ENCODE measurements at regions not wholly inside any gene's neighbourhood (a gene's known extent, or its start where the extent isn't known, plus 50 kb on each side); places are given as distances from the start of the nearest gene placed in this dataset.

DNA sequence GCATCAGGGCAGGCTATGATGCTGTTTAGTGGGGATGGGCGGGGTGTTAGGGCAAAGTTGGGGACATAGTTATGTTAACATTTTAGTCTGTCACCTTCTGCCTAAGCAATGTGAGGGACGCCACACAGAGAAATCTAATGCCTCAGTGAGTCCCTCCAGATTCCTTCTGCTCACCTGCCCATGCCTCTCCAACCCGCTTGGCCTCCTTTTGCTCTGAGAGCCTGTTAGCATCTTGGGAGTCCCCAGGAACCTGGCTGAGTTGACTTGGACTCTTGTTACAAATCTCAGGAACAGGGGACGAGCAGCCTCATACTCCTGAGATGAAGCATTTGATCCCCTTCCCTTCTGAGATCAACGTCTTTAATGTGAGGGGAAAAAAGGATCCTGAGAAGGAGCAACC, 336.8 kb downstream of the CCSER2 start:
- Mint-ChIP-seq H3K27me3 (ENCODE audit: low read depth) (peaks cover 1% of the 10 kb centered on the region; the same call in 1 of the 2 replicates), H3K9me3 (no peaks in the 10 kb centered on the region), H3K36me3 (ENCODE audit: insufficient read depth in 1 of 3, low read depth in 3 of 3) (no peaks in the 10 kb centered on the region), H3K4me1 (peaks cover 6 to 10% of the 10 kb centered on the region in 2 experiments), H3K27ac (no peak overlapping the region), H3K4me3 (no peak overlapping the region)
- H3K4me1 ChIP-seq (ENCODE audit: insufficient read depth, low read length): peaks cover 4% of the 10 kb centered on the region
- no peaks in the 10 kb centered on the region for H3K9me3 ChIP-seq (ENCODE audit: control insufficient read depth, low read depth, low read length)
- no peak overlapping the region for H3K4ac ChIP-seq (ENCODE audit: low read depth, low read length)
- no peak for DNase-seq
- no peaks in the 10 kb centered on the region for H3K23me2 ChIP-seq (ENCODE audit: insufficient read length, low read depth, low read length, poor library complexity, severe bottlenecking)
- no peak overlapping the region for H2BK15ac ChIP-seq (ENCODE audit: low read depth, low read length)
- H3K9ac ChIP-seq (ENCODE audit: extremely low read depth, insufficient read length, low read length): no peak overlapping the region
- H3K27ac ChIP-seq (ENCODE audit: insufficient read length, low read depth, low read length): no peak overlapping the region
- no peak overlapping the region for H3T11ph ChIP-seq (ENCODE audit: low read length)
- no peak overlapping the region for H3K56ac ChIP-seq (ENCODE audit: insufficient read length, low read depth, low read length)
- no CpG with 5 or more reads among the region's 5 CpGs for WGBS (ENCODE audit: extremely low coverage, insufficient read length, low lambda C conversion rate)
- no peak overlapping the region for H4K91ac ChIP-seq (ENCODE audit: insufficient read length, low read depth, low read length)
- no peak overlapping the region for H3K4me2 ChIP-seq (ENCODE audit: insufficient read depth, insufficient read length, low read length)
- H3K27me3 ChIP-seq (ENCODE audit: insufficient read depth, low read length): no peaks in the 10 kb centered on the region
- no peaks in the 10 kb centered on the region for H4K20me1 ChIP-seq (ENCODE audit: control insufficient read depth, insufficient read depth, insufficient read length)
- H4K5ac ChIP-seq (ENCODE audit: insufficient read length, low read depth, low read length): no peak overlapping the region
- no peak overlapping the region for H3K18ac ChIP-seq (ENCODE audit: insufficient read length, low read depth, low read length)
- H3K23ac ChIP-seq (ENCODE audit: insufficient read length, low read depth, low read length): no peak overlapping the region
- H2BK12ac ChIP-seq (ENCODE audit: insufficient read length, low read depth, low read length): no peak overlapping the region
- no peak overlapping the region for H2BK120ac ChIP-seq (ENCODE audit: low read depth, low read length, poor library complexity, severe bottlenecking)
- H3K14ac ChIP-seq (ENCODE audit: insufficient read depth, low read length): no peak overlapping the region
- no peak overlapping the region for H4K8ac ChIP-seq (replicated peaks; ENCODE audit: insufficient read length, low read depth, low read length)
- H2BK5ac ChIP-seq (ENCODE audit: insufficient read length, low read length): no peak overlapping the region
- H2BK20ac ChIP-seq (ENCODE audit: low read depth, low read length, poor library complexity, severe bottlenecking): no peak overlapping the region
- TF ChIP-seq, protein P1, sequence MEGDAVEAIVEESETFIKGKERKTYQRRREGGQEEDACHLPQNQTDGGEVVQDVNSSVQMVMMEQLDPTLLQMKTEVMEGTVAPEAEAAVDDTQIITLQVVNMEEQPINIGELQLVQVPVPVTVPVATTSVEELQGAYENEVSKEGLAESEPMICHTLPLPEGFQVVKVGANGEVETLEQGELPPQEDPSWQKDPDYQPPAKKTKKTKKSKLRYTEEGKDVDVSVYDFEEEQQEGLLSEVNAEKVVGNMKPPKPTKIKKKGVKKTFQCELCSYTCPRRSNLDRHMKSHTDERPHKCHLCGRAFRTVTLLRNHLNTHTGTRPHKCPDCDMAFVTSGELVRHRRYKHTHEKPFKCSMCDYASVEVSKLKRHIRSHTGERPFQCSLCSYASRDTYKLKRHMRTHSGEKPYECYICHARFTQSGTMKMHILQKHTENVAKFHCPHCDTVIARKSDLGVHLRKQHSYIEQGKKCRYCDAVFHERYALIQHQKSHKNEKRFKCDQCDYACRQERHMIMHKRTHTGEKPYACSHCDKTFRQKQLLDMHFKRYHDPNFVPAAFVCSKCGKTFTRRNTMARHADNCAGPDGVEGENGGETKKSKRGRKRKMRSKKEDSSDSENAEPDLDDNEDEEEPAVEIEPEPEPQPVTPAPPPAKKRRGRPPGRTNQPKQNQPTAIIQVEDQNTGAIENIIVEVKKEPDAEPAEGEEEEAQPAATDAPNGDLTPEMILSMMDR (conservative IDR thresholded peaks at IDR 0.05): no peak
- H3K79me2 ChIP-seq (ENCODE audit: insufficient read depth, low read length): no peaks in the 10 kb centered on the region
- H2AFZ ChIP-seq (ENCODE audit: low read length): no peak overlapping the region
- no peaks in the 10 kb centered on the region for H3K79me1 ChIP-seq (ENCODE audit: insufficient read depth, low read depth, low read length, poor library complexity, severe bottlenecking)
- H2AK5ac ChIP-seq (ENCODE audit: insufficient read length, low read length): no peak overlapping the region

Measured in H9 (cell line).